ENCODE measurements at regions not wholly inside any gene's neighbourhood (a gene's known extent, or its start where the extent isn't known, plus 50 kb on each side); places are given as distances from the start of the nearest gene placed in this dataset.

GRCh38 chr2:181398000-181398399, 59.2 kb upstream of the ITGA4 start:
- Mint-ChIP-seq H3K9me3 (peaks cover 3% of the 10 kb centered on the region), H3K4me3 (no peak overlapping the region), H3K36me3 (no peaks in the 10 kb centered on the region), H3K27me3 (no peaks in the 10 kb centered on the region), H3K4me1 (peaks cover 24% of the 10 kb centered on the region), H3K27ac (no peak overlapping the region)
- no peak for ATAC-seq

GRCh38 chr2:181399027-181399426, 58.2 kb upstream of the ITGA4 start:
- Mint-ChIP-seq H3K27me3 (no peaks in the 10 kb centered on the region), H3K36me3 (no peaks in the 10 kb centered on the region), H3K4me3 (no peak overlapping the region), H3K9me3 (peaks cover 3% of the 10 kb centered on the region), H3K4me1 (peaks cover 17% of the 10 kb centered on the region), H3K27ac (no peak overlapping the region)
- ATAC-seq = no peak

- ATAC-seq = peak; percentile 36
- Mint-ChIP-seq H3K9me3 (no peaks in the 10 kb centered on the region), H3K27me3 (no peaks in the 10 kb centered on the region), H3K36me3 (no peaks in the 10 kb centered on the region), H3K27ac (no peak overlapping the region), H3K4me1 (peaks cover 45% of the 10 kb centered on the region), H3K4me3 (no peak overlapping the region)
These were observed 52.7 kb upstream of the ITGA4 start for GRCh38 chr2:181404472-181404871.

GRCh38 chr2:181407171-181407570, 50.0 kb upstream of the ITGA4 start:
- Mint-ChIP-seq H3K27me3 (no peaks in the 10 kb centered on the region), H3K4me1 (peaks cover 72% of the 10 kb centered on the region), H3K4me3 (no peak overlapping the region), H3K27ac (peak overlapping the region; percentile 30), H3K9me3 (no peaks in the 10 kb centered on the region), H3K36me3 (no peaks in the 10 kb centered on the region)
- ATAC-seq = no peak
